ENCODE measurements at regions not wholly inside any gene's neighbourhood (a gene's known extent, or its start where the extent isn't known, plus 50 kb on each side); places are given as distances from the start of the nearest gene placed in this dataset.

GRCh38 chr5:153299891-153300290 is 190.6 kb upstream of the GRIA1 start:
- WGBS (ENCODE audit: insufficient coverage) = 89% methylated on average over 3 of the region's 4 CpGs
- Histone ChIP-seq H4K20me1 (ENCODE audit: insufficient read depth, low read length) (no peaks in the 10 kb centered on the region), H3K4me3 (replicated peaks in 1 of 3; ENCODE audit: low read depth in 2 of 3, low read length in 3 of 3) (no peak overlapping the region), H2AFZ (ENCODE audit: insufficient read depth, low read depth, low read length, poor library complexity, severe bottlenecking) (no peak overlapping the region), H3K9ac (ENCODE audit: insufficient read depth, low read length, poor library complexity, severe bottlenecking) (no peak overlapping the region), H3K27me3 (ENCODE audit: control insufficient read depth in 2 of 2, insufficient read depth in 2 of 2, low read length in 2 of 2) (no peaks in the 10 kb centered on the region), H3K9me3 (replicated peaks in 1 of 2; ENCODE audit: control insufficient read depth in 1 of 2, insufficient read depth in 1 of 2, low read length in 2 of 2) (peaks cover 0 to 10% of the 10 kb centered on the region in 2 donors), H3K4me2 (replicated peaks; ENCODE audit: extremely low read depth, low read length, poor library complexity, severe bottlenecking) (no peak overlapping the region), H3K27ac (ENCODE audit: low read depth in 1 of 2, low read length in 2 of 2) (no peak overlapping the region), H3K79me2 (ENCODE audit: insufficient read depth, low read length) (no peaks in the 10 kb centered on the region), H3K36me3 (replicated peaks in 1 of 2; ENCODE audit: control insufficient read depth in 1 of 2, insufficient read depth in 2 of 2, low read length in 2 of 2) (no peaks in the 10 kb centered on the region), H3K4me1 (ENCODE audit: control insufficient read depth in 1 of 2, insufficient read depth in 2 of 2, low read length in 2 of 2) (no peaks in the 10 kb centered on the region)
- DNase-seq = no peak
- no peak overlapping the region for H3K4me3 Mint-ChIP-seq
- intact Hi-C loops (cut with micrococcal nuclease) = no loop called here
- no peak for TF ChIP-seq CTCF (IDR thresholded peaks at IDR 0.05)
- peaks cover 8 to 21% (median 11%) of the 10 kb centered on the region in 7 donors for H3K9me3 Mint-ChIP-seq
- H3K27me3 Mint-ChIP-seq (ENCODE audit: low read depth in 3 of 3) = no peaks in the 10 kb centered on the region
- no peaks in the 10 kb centered on the region for H3K36me3 Mint-ChIP-seq
- no peaks in the 10 kb centered on the region for H3K4me1 Mint-ChIP-seq
- no peak overlapping the region for H3K27ac Mint-ChIP-seq

- H3K36me3 Mint-ChIP-seq = no peaks in the 10 kb centered on the region
- TF ChIP-seq CTCF (IDR thresholded peaks at IDR 0.05) = no peak
- DNase-seq = no peak
- Histone ChIP-seq H3K79me2 (ENCODE audit: insufficient read depth, low read length) (no peaks in the 10 kb centered on the region), H3K4me3 (replicated peaks in 1 of 3; ENCODE audit: low read depth in 2 of 3, low read length in 3 of 3) (no peak overlapping the region), H3K9me3 (replicated peaks in 1 of 2; ENCODE audit: control insufficient read depth in 1 of 2, insufficient read depth in 1 of 2, low read length in 2 of 2) (peaks cover 0 to 9% of the 10 kb centered on the region in 2 donors), H2AFZ (ENCODE audit: insufficient read depth, low read depth, low read length, poor library complexity, severe bottlenecking) (no peak overlapping the region), H3K36me3 (replicated peaks in 1 of 2; ENCODE audit: control insufficient read depth in 1 of 2, insufficient read depth in 2 of 2, low read length in 2 of 2) (no peaks in the 10 kb centered on the region), H3K4me1 (ENCODE audit: control insufficient read depth in 1 of 2, insufficient read depth in 2 of 2, low read length in 2 of 2) (no peaks in the 10 kb centered on the region), H4K20me1 (ENCODE audit: insufficient read depth, low read length) (no peaks in the 10 kb centered on the region), H3K9ac (ENCODE audit: insufficient read depth, low read length, poor library complexity, severe bottlenecking) (no peak overlapping the region), H3K4me2 (replicated peaks; ENCODE audit: extremely low read depth, low read length, poor library complexity, severe bottlenecking) (no peak overlapping the region), H3K27me3 (ENCODE audit: control insufficient read depth in 2 of 2, insufficient read depth in 2 of 2, low read length in 2 of 2) (no peaks in the 10 kb centered on the region), H3K27ac (ENCODE audit: low read depth in 1 of 2, low read length in 2 of 2) (no peak overlapping the region)
- H3K9me3 Mint-ChIP-seq = peaks cover 2 to 15% (median 12%) of the 10 kb centered on the region in 7 donors
- 33% methylated on average over 1 of the region's 1 CpG for WGBS (ENCODE audit: insufficient coverage)
- H3K27ac Mint-ChIP-seq = no peak overlapping the region
- H3K4me3 Mint-ChIP-seq = no peak overlapping the region
- H3K27me3 Mint-ChIP-seq (ENCODE audit: low read depth in 3 of 3) = no peaks in the 10 kb centered on the region
- intact Hi-C loops (cut with micrococcal nuclease) = no loop called here
- H3K4me1 Mint-ChIP-seq = no peaks in the 10 kb centered on the region
Observed at GRCh38 chr5:153308282-153308681, 182.2 kb upstream of the GRIA1 start.
